ENCODE measurements at regions not wholly inside any gene's neighbourhood (a gene's known extent, or its start where the extent isn't known, plus 50 kb on each side); places are given as distances from the start of the nearest gene placed in this dataset.

DNA sequence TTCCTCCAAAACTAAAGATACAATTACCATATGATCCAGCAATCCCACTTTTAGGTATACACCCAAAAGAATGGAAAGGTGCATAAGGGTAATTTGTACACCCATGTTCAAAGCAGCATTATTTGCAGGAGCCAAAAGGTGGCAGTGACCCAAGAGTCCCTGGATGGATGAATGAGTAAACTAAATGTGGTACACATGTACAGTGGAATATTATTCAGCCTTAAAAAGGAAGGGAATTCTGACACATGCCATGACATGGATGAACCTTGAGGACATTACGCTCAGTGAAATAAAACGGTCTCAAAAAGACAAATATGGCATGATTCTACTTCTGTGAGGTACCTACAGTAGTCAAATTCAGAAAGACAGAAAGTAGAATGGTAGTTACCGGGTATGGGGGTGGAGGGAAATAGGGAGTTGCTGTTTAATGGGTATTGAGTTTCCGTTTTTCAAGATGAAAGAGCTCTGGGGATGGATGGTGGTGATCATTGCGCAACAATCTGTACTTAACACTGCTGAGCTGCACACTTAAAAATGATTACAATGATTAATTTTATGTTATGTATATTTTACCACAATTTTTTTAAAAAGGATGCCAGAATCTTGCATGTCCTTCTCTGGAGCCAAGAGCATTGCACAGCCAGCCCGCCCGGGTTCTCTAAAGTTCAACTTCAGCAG is 518.9 kb upstream of the JARID2 start:
- Histone ChIP-seq H3K9me3 (ENCODE audit: severe bottlenecking) (no peaks in the 10 kb centered on the region), H3K27ac (ENCODE audit: poor library complexity, severe bottlenecking) (no peak overlapping the region), H3K27me3 (ENCODE audit: insufficient read depth, poor library complexity, severe bottlenecking) (no peaks in the 10 kb centered on the region), H3K4me3 (ENCODE audit: severe bottlenecking) (no peak overlapping the region), H3K4me1 (ENCODE audit: insufficient read depth, poor library complexity, severe bottlenecking) (peaks cover 3% of the 10 kb centered on the region), H3K36me3 (ENCODE audit: low read depth) (no peaks in the 10 kb centered on the region)
- DNase-seq (ENCODE audit: low spot score) (no peak), ATAC-seq (ENCODE audit: low read depth) (no peak)
- TF ChIP-seq, protein P1, sequence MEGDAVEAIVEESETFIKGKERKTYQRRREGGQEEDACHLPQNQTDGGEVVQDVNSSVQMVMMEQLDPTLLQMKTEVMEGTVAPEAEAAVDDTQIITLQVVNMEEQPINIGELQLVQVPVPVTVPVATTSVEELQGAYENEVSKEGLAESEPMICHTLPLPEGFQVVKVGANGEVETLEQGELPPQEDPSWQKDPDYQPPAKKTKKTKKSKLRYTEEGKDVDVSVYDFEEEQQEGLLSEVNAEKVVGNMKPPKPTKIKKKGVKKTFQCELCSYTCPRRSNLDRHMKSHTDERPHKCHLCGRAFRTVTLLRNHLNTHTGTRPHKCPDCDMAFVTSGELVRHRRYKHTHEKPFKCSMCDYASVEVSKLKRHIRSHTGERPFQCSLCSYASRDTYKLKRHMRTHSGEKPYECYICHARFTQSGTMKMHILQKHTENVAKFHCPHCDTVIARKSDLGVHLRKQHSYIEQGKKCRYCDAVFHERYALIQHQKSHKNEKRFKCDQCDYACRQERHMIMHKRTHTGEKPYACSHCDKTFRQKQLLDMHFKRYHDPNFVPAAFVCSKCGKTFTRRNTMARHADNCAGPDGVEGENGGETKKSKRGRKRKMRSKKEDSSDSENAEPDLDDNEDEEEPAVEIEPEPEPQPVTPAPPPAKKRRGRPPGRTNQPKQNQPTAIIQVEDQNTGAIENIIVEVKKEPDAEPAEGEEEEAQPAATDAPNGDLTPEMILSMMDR (IDR thresholded peaks at IDR 0.05; ENCODE audit: poor library complexity, severe bottlenecking), result no peak

DNA sequence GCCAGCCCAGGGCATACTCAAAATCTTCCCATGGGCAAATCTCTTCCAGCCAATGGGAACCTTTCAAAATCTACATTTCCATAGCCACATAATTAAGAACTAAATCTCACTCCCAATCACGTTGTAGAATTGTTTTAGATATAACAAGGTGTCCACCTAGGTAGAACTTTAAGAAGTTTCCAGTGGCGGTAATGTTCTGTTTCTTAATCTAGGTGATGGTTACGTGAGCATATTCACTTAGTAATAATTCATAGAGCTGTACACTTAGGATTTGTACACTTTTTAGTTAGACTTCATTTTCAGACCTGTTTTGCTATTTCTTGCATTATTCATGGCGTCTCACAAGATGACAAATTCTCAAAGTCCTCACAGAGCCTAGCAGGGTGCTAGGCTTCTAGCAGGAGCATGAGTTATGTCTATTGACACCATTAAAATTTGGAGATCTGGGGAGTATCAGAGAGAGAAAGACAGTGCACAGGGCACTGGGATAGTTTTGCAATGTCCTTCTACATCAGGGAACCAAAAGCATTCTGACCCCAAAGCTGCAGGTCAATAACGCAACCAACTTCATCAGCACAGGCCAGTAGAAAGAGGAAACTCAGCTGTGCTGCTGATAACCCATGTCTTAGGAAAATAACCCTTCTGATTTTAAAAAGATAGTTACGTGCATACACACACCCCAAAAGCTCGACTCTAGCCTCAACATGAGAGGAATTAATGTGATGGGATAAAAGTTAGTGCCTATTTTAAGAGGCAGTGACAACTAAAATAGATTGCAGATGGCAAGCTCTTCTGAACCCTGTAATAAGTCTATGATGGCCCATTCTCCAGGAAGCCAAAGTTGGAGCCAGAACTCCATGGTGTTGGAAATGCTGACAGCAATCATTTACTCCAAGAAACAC is 518.1 kb upstream of the JARID2 start:
- DNase-seq (ENCODE audit: low spot score) (no peak), ATAC-seq (ENCODE audit: low read depth) (no peak)
- TF ChIP-seq, protein P1 (IDR thresholded peaks at IDR 0.05; ENCODE audit: poor library complexity, severe bottlenecking), result no peak
- Histone ChIP-seq H3K4me3 (ENCODE audit: severe bottlenecking) (no peak overlapping the region), H3K27me3 (ENCODE audit: insufficient read depth, poor library complexity, severe bottlenecking) (no peaks in the 10 kb centered on the region), H3K27ac (ENCODE audit: poor library complexity, severe bottlenecking) (no peak overlapping the region), H3K4me1 (ENCODE audit: insufficient read depth, poor library complexity, severe bottlenecking) (peaks cover 11% of the 10 kb centered on the region), H3K36me3 (ENCODE audit: low read depth) (no peaks in the 10 kb centered on the region), H3K9me3 (ENCODE audit: severe bottlenecking) (no peaks in the 10 kb centered on the region)

DNA sequence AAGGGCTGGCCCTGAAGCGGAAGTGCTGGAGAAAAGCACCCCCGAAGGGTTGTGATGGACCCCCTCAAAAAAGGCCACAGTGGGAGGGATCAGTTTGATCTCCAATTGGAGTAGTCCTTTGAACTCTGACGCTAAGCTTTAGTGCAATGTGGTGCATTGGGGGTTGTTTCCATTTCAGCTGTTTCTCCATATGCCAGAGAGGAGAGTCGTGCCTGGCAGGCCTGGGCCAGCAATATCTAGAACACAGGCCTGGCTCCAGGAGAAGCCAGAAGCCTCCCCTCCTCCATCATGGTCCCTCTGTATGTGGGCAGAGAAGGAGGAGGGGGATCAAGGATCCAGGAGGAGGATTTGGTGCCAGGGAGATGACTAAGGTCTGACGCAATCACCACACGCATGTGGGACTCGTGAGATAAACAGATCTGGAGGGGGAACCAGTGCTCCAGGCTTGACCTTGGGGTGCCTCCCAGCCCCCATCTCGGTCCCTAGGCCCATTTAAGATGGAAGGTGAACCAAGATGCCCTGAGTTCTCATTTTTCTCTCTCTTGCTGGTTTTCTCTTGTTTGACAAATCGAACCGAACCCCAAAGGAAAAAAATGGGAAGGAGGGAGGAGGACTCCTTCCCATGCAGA is 517.4 kb upstream of the JARID2 start:
- Histone ChIP-seq H3K36me3 (ENCODE audit: low read depth) (no peaks in the 10 kb centered on the region), H3K27me3 (ENCODE audit: insufficient read depth, poor library complexity, severe bottlenecking) (no peaks in the 10 kb centered on the region), H3K9me3 (ENCODE audit: severe bottlenecking) (no peaks in the 10 kb centered on the region), H3K27ac (ENCODE audit: poor library complexity, severe bottlenecking) (no peak overlapping the region), H3K4me1 (ENCODE audit: insufficient read depth, poor library complexity, severe bottlenecking) (peaks cover 18% of the 10 kb centered on the region), H3K4me3 (ENCODE audit: severe bottlenecking) (no peak overlapping the region)
- DNase-seq (ENCODE audit: low spot score) (no peak), ATAC-seq (ENCODE audit: low read depth) (no peak)
- TF ChIP-seq, protein P1 (IDR thresholded peaks at IDR 0.05; ENCODE audit: poor library complexity, severe bottlenecking), result no peak

DNA sequence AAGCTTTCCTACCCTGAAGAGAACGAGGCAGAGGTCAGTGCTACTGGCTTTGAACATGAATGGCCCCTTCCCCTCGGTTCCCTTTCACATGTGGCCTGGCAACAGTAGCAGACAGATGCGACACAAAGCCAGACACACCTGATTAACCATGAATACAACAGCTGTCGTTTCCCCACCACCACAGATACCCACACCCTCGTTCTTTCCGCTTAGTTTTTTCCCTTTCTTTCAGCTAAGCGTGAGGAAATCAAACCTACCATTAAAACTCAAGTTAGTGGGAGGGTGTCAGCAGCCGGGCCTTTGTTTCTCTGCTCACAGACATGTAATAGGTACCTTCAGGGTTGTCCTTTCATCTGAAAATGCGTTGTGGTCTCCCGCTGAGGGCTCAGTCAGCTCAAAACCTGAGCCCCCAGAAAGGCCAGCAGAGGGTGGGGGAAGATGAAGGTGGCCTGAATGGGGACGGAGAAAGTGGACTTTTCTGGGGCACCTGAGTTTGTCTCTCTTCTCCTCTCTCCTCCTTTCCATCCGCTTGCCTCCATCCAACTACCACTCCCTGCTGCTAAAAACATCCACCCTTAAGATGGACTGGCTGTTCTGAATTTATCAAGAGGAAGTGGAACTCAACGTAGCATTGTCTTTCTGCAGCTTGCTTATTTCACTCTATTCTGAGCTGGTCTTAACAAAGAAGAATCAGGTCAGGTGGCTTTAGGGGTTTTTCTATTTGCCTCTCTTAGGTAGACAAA is 516.6 kb upstream of the JARID2 start:
- Histone ChIP-seq H3K27ac (ENCODE audit: poor library complexity, severe bottlenecking) (no peak overlapping the region), H3K4me3 (ENCODE audit: severe bottlenecking) (no peak overlapping the region), H3K9me3 (ENCODE audit: severe bottlenecking) (no peaks in the 10 kb centered on the region), H3K27me3 (ENCODE audit: insufficient read depth, poor library complexity, severe bottlenecking) (no peaks in the 10 kb centered on the region), H3K4me1 (ENCODE audit: insufficient read depth, poor library complexity, severe bottlenecking) (peaks cover 26% of the 10 kb centered on the region), H3K36me3 (ENCODE audit: low read depth) (no peaks in the 10 kb centered on the region)
- DNase-seq (ENCODE audit: low spot score) (no peak), ATAC-seq (ENCODE audit: low read depth) (no peak)
- TF ChIP-seq, protein P1 (IDR thresholded peaks at IDR 0.05; ENCODE audit: poor library complexity, severe bottlenecking), result no peak
